Spleen (tissue), 7 donors: ENCODE measurements at regions not wholly inside any gene's neighbourhood (a gene's known extent, or its start where the extent isn't known, plus 50 kb on each side); places are given as distances from the start of the nearest gene placed in this dataset.

Experiments
- POLR2A ChIP-seq, 3 donors: fragments of 450-650 bp; IDR thresholded peaks; one replicate each; pipeline ENCODE4 v1.5.1; 2017; ENCODE audit warnings: antibody characterized with exemption in 3 of 3, mild to moderate bottlenecking in 1 of 3
- TF ChIP-seq, protein P1 (sequence below), 11 experiments: fragments of 200-600 bp in 7 of 11; fragments of 450-650 bp in 4 of 11; sonication (generic) in 4 of 11; IDR thresholded peaks in 8 of 11; conservative IDR thresholded peaks in 3 of 11; 1 replicate in 7 of 11; 2 replicates in 4 of 11; pipeline versions ENCODE4 v1.4.0 to v1.8.0; 2016 to 2021; ENCODE audit warnings: antibody characterized with exemption in 11 of 11, inconsistent platforms in 4 of 11, mild to moderate bottlenecking in 1 of 11
- donor health status: DM: no; HTN: no; CAD: no; lungs with moderate emphysema.
- donor health status: DM: no; HTN: no; CAD: no.
- donor health status: DM: no; HTN: no; CAD: no.

DNA sequence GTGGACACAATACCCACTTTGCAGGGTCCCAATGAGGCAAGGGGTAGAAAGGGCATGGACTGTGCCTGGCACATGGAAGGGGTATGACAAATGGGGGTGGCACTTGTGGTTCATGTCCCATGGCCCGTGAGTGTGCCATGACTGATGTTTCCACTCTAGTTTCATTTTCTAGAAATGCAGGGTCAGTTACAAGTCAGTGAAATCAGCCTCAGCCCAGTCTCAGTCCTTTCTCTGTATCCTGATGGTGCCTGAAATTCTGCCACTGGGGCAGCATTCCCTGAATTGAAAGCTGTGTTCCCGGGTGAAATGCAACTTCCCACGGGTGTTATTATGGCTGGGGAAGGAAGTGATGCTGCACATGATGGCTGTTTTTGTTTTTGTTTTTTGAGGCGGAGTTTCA is 110.8 kb upstream of the ZBTB40 start:
- TF ChIP-seq, protein P1, sequence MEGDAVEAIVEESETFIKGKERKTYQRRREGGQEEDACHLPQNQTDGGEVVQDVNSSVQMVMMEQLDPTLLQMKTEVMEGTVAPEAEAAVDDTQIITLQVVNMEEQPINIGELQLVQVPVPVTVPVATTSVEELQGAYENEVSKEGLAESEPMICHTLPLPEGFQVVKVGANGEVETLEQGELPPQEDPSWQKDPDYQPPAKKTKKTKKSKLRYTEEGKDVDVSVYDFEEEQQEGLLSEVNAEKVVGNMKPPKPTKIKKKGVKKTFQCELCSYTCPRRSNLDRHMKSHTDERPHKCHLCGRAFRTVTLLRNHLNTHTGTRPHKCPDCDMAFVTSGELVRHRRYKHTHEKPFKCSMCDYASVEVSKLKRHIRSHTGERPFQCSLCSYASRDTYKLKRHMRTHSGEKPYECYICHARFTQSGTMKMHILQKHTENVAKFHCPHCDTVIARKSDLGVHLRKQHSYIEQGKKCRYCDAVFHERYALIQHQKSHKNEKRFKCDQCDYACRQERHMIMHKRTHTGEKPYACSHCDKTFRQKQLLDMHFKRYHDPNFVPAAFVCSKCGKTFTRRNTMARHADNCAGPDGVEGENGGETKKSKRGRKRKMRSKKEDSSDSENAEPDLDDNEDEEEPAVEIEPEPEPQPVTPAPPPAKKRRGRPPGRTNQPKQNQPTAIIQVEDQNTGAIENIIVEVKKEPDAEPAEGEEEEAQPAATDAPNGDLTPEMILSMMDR (IDR thresholded peaks at IDR 0.05 in 8 of 11, conservative IDR thresholded peaks at IDR 0.05 in 3 of 11) = no peak
- no peak for TF ChIP-seq POLR2A (IDR thresholded peaks at IDR 0.05)
